Mesenchymal stem cell (in vitro differentiated cells and primary cell): ENCODE measurements at regions not wholly inside any gene's neighbourhood (a gene's known extent, or its start where the extent isn't known, plus 50 kb on each side); places are given as distances from the start of the nearest gene placed in this dataset.
"Not testable (repeated sequence)": the region's sequence is repeated elsewhere in the genome, so short reads cannot be mapped to it uniquely, and the experiment has no call there.

ENCODE experiments used
- DNase-seq: peaks from one replicate; pipeline ENCODE4 v3.0.0-alpha.2; 2013
- H2AFZ ChIP-seq: one replicate; pipeline ENCODE4 v1.6.1; 2013; ENCODE audit warnings: low read depth, mild to moderate bottlenecking, control low read depth, inconsistent platforms, low read length, moderate library complexity
- H2AK5ac ChIP-seq: 2 replicates; pipeline ENCODE4 v1.6.1; 2013; ENCODE audit warnings: low read length, moderate library complexity, mild to moderate bottlenecking, inconsistent platforms; ENCODE audit not compliant: severe bottlenecking
- H2BK120ac ChIP-seq: one replicate; pipeline ENCODE4 v1.6.1; 2013; ENCODE audit warnings: low read depth, mild to moderate bottlenecking, inconsistent platforms, low read length, moderate library complexity
- H2BK12ac ChIP-seq, 2 experiments: one replicate each; pipeline ENCODE4 v1.6.1; 2013; ENCODE audit warnings: inconsistent platforms in 2 of 2, low read length in 2 of 2, mild to moderate bottlenecking in 2 of 2, moderate library complexity in 2 of 2, control low read depth in 1 of 2
- H2BK15ac ChIP-seq: one replicate; pipeline ENCODE4 v1.6.1; 2013; ENCODE audit warnings: mild to moderate bottlenecking, low read depth, inconsistent platforms; ENCODE audit not compliant: poor library complexity, severe bottlenecking
- H2BK5ac ChIP-seq: 2 replicates; pipeline ENCODE4 v1.6.1; 2013; ENCODE audit warnings: low read depth, mild to moderate bottlenecking, low read length, control low read depth, inconsistent platforms; ENCODE audit not compliant: poor library complexity, severe bottlenecking
- H3K14ac ChIP-seq, 2 experiments: one replicate each; pipeline ENCODE4 v1.6.1; 2013; ENCODE audit warnings: inconsistent platforms in 2 of 2, low read length in 2 of 2, control low read depth in 1 of 2, mild to moderate bottlenecking in 1 of 2, moderate library complexity in 1 of 2
- H3K18ac ChIP-seq, 2 experiments: one replicate each; pipeline ENCODE4 v1.6.1; 2013; ENCODE audit warnings: inconsistent platforms in 2 of 2, low read length in 2 of 2, control low read depth in 1 of 2, low read depth in 1 of 2, mild to moderate bottlenecking in 1 of 2
- H3K23ac ChIP-seq, 2 experiments: one replicate each; pipeline ENCODE4 v1.6.1; 2013; ENCODE audit warnings: inconsistent platforms in 2 of 2, low read length in 2 of 2, mild to moderate bottlenecking in 2 of 2, moderate library complexity in 2 of 2, control low read depth in 1 of 2
- H3K27ac ChIP-seq: 2 replicates; pipeline ENCODE4 v1.5.1; 2013; ENCODE audit warnings: mild to moderate bottlenecking, moderate library complexity, low read length, control low read depth, inconsistent platforms; ENCODE audit not compliant: poor library complexity, severe bottlenecking
- H3K27me3 ChIP-seq, 2 experiments: 2 replicates each; pipeline versions ENCODE4 v1.6.1 to v1.7.0; 2013; ENCODE audit warnings: low read length in 2 of 2, mild to moderate bottlenecking in 2 of 2, moderate library complexity in 2 of 2, control low read depth in 1 of 2, inconsistent platforms in 1 of 2; ENCODE audit not compliant: control insufficient read depth in 1 of 2, insufficient read depth in 1 of 2
- H3K36me3 ChIP-seq, 2 experiments: 2 replicates each; pipeline versions ENCODE4 v1.6.1 to v1.7.0; 2013; ENCODE audit warnings: low read length in 2 of 2, control low read depth in 1 of 2, inconsistent platforms in 1 of 2, low read depth in 1 of 2, mild to moderate bottlenecking in 1 of 2; ENCODE audit not compliant: insufficient read depth in 2 of 2, control insufficient read depth in 1 of 2
- H3K4ac ChIP-seq, 2 experiments: one replicate each; pipeline ENCODE4 v1.6.1; 2013; ENCODE audit warnings: inconsistent platforms in 2 of 2, low read length in 2 of 2, mild to moderate bottlenecking in 2 of 2, moderate library complexity in 2 of 2, control low read depth in 1 of 2, low read depth in 1 of 2
- H3K4me1 ChIP-seq: 2 replicates; pipeline ENCODE4 v1.6.1; 2013; ENCODE audit warnings: low read depth, low read length, control low read depth; ENCODE audit not compliant: control insufficient read depth, insufficient read depth
- H3K4me2 ChIP-seq: 2 replicates; pipeline ENCODE4 v1.6.1; 2013; ENCODE audit warnings: low read length, mild to moderate bottlenecking, inconsistent platforms; ENCODE audit not compliant: poor library complexity, severe bottlenecking
- H3K4me3 ChIP-seq, 2 experiments: 2 replicates each; pipeline versions ENCODE4 v1.5.1 to v1.7.0; 2013; ENCODE audit warnings: low read length in 2 of 2, mild to moderate bottlenecking in 2 of 2, control low read depth in 1 of 2, low read depth in 1 of 2; ENCODE audit not compliant: insufficient read depth in 1 of 2
- H3K79me1 ChIP-seq: replicated peaks from 2 replicates; pipeline ENCODE4 v1.6.1; 2013; ENCODE audit warnings: mild to moderate bottlenecking, control low read depth, low read length, inconsistent platforms; ENCODE audit not compliant: poor library complexity, severe bottlenecking
- H3K9ac ChIP-seq: 2 replicates; pipeline ENCODE4 v1.7.0; 2013; ENCODE audit warnings: mild to moderate bottlenecking, low read length, moderate library complexity
- H3K9me3 ChIP-seq: 2 replicates; pipeline ENCODE4 v1.7.0; 2013; ENCODE audit warnings: mild to moderate bottlenecking, low read length; ENCODE audit not compliant: control insufficient read depth
- H4K8ac ChIP-seq: one replicate; pipeline ENCODE4 v1.6.1; 2013; ENCODE audit warnings: inconsistent platforms, mild to moderate bottlenecking, low read length, moderate library complexity
- H4K91ac ChIP-seq: one replicate; pipeline ENCODE4 v1.6.1; 2013; ENCODE audit warnings: mild to moderate bottlenecking, low read length, inconsistent platforms
- WGBS: methylation state at CpG from one replicate; pipeline ENCODE4 v1.1.7; 2013; ENCODE audit warnings: mixed read lengths; 5-methylcytosine and 5-hydroxymethylcytosine counted together

DNA sequence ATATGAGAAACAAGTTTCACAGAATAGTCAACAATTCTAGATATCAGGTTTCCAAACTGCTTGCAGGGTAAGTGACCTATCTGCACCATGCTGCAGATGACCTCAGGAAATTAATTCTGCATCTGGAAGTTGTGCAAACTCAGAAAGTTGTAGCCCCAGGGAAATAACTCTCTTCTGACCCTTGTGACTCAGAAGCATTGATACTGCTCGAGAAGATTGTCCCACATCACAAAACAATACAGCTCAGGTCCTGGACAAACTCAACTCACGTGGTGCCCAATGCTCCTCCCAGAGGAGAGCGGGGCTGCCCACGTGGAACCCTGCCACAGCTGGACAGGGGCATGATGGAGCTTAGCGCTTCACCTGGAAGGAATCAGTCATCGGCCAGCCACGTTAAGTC is 221.9 kb upstream of the LRRC61 start:
- H2AK5ac ChIP-seq, H3K14ac ChIP-seq, H3K4ac ChIP-seq, H2BK5ac ChIP-seq, H3K27me3 ChIP-seq, H3K36me3 ChIP-seq, H2BK120ac ChIP-seq, H3K27ac ChIP-seq, H3K9ac ChIP-seq, H3K18ac ChIP-seq, H2BK15ac ChIP-seq, H3K4me3 ChIP-seq, H3K4me2 ChIP-seq, H3K9me3 ChIP-seq, H2BK12ac ChIP-seq, H2AFZ ChIP-seq, H4K8ac ChIP-seq, DNase-seq, H3K23ac ChIP-seq, H3K79me1 ChIP-seq, H3K4me1 ChIP-seq, H4K91ac ChIP-seq: not testable (repeated sequence)
- WGBS, result 50% methylated on average over 4 of the region's 7 CpGs

DNA sequence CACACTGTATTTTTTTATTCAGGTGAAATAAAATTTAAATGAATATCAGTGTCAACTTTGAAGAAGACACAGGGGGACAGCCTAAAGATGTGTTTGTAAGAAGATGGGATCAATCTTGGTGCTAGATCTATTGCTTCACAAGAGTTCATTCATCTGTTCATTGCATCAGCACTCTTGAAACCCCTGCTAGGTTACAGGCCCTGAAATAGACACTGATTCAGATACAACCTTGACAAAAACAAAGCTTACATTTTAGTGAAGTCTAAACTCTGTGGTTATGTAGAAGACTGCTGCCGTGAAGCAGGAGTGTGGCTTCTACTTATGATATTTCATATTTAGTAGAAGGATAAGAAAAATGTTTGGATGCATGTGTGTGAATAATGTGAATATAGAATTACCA is 215.9 kb upstream of the LRRC61 start:
- H3K4me1 ChIP-seq, H3K23ac ChIP-seq, H3K4me3 ChIP-seq, H2AK5ac ChIP-seq, H3K4me2 ChIP-seq, H2BK120ac ChIP-seq, H2BK5ac ChIP-seq, H3K36me3 ChIP-seq, H3K79me1 ChIP-seq, H4K91ac ChIP-seq, H4K8ac ChIP-seq, H3K14ac ChIP-seq, H3K9ac ChIP-seq, H3K27me3 ChIP-seq, H2BK15ac ChIP-seq, H3K27ac ChIP-seq, DNase-seq, H3K4ac ChIP-seq, H3K18ac ChIP-seq, H2BK12ac ChIP-seq, H2AFZ ChIP-seq, H3K9me3 ChIP-seq: not testable (repeated sequence)
- WGBS, result 100% methylated on average over 1 of the region's 1 CpG

DNA sequence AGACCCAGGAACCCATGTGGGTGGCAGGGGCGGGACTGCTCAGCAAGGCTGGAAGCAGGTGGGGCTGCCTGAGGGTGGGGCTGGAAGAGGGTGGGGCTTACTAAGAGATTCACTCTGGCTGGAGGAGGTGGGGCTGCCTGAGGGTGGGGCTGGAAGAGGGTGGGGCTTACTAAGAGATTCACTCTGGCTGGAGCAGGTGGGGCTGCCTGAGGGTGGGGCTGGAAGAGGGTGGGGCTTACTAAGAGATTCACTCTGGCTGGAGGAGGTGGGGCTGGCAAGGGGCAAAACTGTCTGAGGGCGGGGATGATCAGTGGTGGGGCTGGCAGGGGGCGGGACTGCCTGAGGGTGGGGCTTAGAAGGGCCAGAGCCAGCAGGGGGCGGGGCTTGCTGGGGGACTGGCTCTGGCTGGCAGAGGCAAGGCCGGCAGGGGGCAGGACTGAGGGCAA is 212.8 kb upstream of the LRRC61 start:
- not testable (repeated sequence) for H3K36me3 ChIP-seq, H2BK120ac ChIP-seq, DNase-seq, H3K4ac ChIP-seq, H3K4me1 ChIP-seq, H2BK5ac ChIP-seq, H2BK15ac ChIP-seq, H2AFZ ChIP-seq, H3K4me3 ChIP-seq, H3K9me3 ChIP-seq, H3K27ac ChIP-seq, H2AK5ac ChIP-seq, H4K8ac ChIP-seq, H3K4me2 ChIP-seq, H4K91ac ChIP-seq, H3K27me3 ChIP-seq, H3K23ac ChIP-seq, H3K18ac ChIP-seq, H3K14ac ChIP-seq, H3K9ac ChIP-seq, H2BK12ac ChIP-seq, H3K79me1 ChIP-seq
- 43% methylated on average over 1 of the region's 5 CpGs for WGBS

DNA sequence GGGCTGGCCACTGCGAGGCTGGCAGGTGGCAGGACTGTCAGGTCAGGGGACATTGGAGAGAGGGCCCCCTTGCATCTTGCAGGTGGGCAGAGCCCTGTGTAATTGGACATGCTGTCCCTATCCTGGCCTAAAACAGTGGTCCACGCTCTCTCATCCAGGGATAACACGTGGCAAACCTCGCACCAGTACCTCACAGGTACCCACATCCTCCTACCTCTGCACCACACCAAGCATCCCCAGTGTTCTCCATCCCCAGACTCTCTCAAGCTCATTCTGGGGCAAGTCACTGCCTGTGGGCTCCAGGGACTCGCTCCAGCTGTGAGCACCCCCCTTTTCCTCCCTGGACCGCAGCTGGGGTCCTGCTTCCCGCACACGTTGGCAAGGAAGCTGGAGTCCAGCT is 212.3 kb upstream of the LRRC61 start:
- not testable (repeated sequence) for H4K8ac ChIP-seq, H3K4me3 ChIP-seq, H2BK120ac ChIP-seq, H3K14ac ChIP-seq, H3K79me1 ChIP-seq, H3K4me1 ChIP-seq, H3K27ac ChIP-seq, H2BK5ac ChIP-seq, H3K9ac ChIP-seq, H3K4me2 ChIP-seq, H2BK15ac ChIP-seq, H3K23ac ChIP-seq, H2AK5ac ChIP-seq, H3K27me3 ChIP-seq, H4K91ac ChIP-seq, H3K36me3 ChIP-seq, H3K18ac ChIP-seq, DNase-seq, H2AFZ ChIP-seq, H3K9me3 ChIP-seq, H2BK12ac ChIP-seq, H3K4ac ChIP-seq
- 40% methylated on average over 3 of the region's 8 CpGs for WGBS
